ENCODE measurements at regions not wholly inside any gene's neighbourhood (a gene's known extent, or its start where the extent isn't known, plus 50 kb on each side); places are given as distances from the start of the nearest gene placed in this dataset.

- TF ChIP-seq, protein P1, sequence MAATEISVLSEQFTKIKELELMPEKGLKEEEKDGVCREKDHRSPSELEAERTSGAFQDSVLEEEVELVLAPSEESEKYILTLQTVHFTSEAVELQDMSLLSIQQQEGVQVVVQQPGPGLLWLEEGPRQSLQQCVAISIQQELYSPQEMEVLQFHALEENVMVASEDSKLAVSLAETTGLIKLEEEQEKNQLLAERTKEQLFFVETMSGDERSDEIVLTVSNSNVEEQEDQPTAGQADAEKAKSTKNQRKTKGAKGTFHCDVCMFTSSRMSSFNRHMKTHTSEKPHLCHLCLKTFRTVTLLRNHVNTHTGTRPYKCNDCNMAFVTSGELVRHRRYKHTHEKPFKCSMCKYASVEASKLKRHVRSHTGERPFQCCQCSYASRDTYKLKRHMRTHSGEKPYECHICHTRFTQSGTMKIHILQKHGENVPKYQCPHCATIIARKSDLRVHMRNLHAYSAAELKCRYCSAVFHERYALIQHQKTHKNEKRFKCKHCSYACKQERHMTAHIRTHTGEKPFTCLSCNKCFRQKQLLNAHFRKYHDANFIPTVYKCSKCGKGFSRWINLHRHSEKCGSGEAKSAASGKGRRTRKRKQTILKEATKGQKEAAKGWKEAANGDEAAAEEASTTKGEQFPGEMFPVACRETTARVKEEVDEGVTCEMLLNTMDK (IDR thresholded peaks at IDR 0.05; ENCODE audit: borderline replicate concordance, insufficient read depth, low read depth, low read length, poor library complexity, severe bottlenecking): no peak
- TF ChIP-seq L3MBTL2 (IDR thresholded peaks at IDR 0.05): peak; percentile 48
- no peak for TF ChIP-seq GABPB2 (CRISPR knock-in tag; conservative IDR thresholded peaks at IDR 0.05)
- TF ChIP-seq CREB3L1 (IDR thresholded peaks at IDR 0.05; ENCODE audit: borderline replicate concordance, low read depth): no peak
- TF ChIP-seq PHF20 (IDR thresholded peaks at IDR 0.05; ENCODE audit: partially characterized antibody): no peak
- TF ChIP-seq ZNF212 (CRISPR knock-in tag; IDR thresholded peaks at IDR 0.05): no peak
- TF ChIP-seq RFX7 (CRISPR knock-in tag; IDR thresholded peaks at IDR 0.05): no peak
- TF ChIP-seq, protein P2, sequence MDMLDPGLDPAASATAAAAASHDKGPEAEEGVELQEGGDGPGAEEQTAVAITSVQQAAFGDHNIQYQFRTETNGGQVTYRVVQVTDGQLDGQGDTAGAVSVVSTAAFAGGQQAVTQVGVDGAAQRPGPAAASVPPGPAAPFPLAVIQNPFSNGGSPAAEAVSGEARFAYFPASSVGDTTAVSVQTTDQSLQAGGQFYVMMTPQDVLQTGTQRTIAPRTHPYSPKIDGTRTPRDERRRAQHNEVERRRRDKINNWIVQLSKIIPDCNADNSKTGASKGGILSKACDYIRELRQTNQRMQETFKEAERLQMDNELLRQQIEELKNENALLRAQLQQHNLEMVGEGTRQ (CRISPR knock-in tag; IDR thresholded peaks at IDR 0.05): no peak
- TF ChIP-seq AFF1 (IDR thresholded peaks at IDR 0.05; ENCODE audit: low read depth in 1 of 2, partially characterized antibody in 2 of 2): no peak
- TF ChIP-seq CBFA2T2 (conservative IDR thresholded peaks at IDR 0.05): no peak
- no peak for TF ChIP-seq LCOR (CRISPR knock-in tag; IDR thresholded peaks at IDR 0.05)
- TF ChIP-seq HEY1 (CRISPR knock-in tag; IDR thresholded peaks at IDR 0.05; ENCODE audit: borderline replicate concordance): no peak
- TF ChIP-seq PYGO2 (tag; IDR thresholded peaks at IDR 0.05): no peak
- 0 out of 2 replicates have a peak, but pooled peaks have one; percentile 13 for TF ChIP-seq NFIC (IDR thresholded peaks at IDR 0.05)
- TF ChIP-seq JUNB (CRISPR knock-in tag; conservative IDR thresholded peaks at IDR 0.05): no peak
- TF ChIP-seq ZNF175 (CRISPR knock-in tag; IDR thresholded peaks at IDR 0.05; ENCODE audit: low read depth): no peak
- TF ChIP-seq KLF10 (CRISPR knock-in tag; IDR thresholded peaks at IDR 0.05): no peak
- TF ChIP-seq ZNF589 (CRISPR knock-in tag; IDR thresholded peaks at IDR 0.05; ENCODE audit: low read depth): 0 out of 2 replicates have a peak, but pooled peaks have one; percentile 54
- TF ChIP-seq, protein P3, sequence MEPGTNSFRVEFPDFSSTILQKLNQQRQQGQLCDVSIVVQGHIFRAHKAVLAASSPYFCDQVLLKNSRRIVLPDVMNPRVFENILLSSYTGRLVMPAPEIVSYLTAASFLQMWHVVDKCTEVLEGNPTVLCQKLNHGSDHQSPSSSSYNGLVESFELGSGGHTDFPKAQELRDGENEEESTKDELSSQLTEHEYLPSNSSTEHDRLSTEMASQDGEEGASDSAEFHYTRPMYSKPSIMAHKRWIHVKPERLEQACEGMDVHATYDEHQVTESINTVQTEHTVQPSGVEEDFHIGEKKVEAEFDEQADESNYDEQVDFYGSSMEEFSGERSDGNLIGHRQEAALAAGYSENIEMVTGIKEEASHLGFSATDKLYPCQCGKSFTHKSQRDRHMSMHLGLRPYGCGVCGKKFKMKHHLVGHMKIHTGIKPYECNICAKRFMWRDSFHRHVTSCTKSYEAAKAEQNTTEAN (CRISPR knock-in tag; IDR thresholded peaks at IDR 0.05): no peak
Measured at GRCh38 chr22:23521441-23522113, 58.5 kb downstream of the IGLL1 start (continued).

All from K562 (cell line).